CD4-positive, alpha-beta T cell treated with Interleukin-4 for 1 hour (primary cell): ENCODE measurements at regions not wholly inside any gene's neighbourhood (a gene's known extent, or its start where the extent isn't known, plus 50 kb on each side); places are given as distances from the start of the nearest gene placed in this dataset.

ENCODE experiments used
- DNase-seq, 2 donors: peaks; one replicate each; pipeline ENCODE4 v3.0.0-alpha.2; 2020 to 2022

DNA sequence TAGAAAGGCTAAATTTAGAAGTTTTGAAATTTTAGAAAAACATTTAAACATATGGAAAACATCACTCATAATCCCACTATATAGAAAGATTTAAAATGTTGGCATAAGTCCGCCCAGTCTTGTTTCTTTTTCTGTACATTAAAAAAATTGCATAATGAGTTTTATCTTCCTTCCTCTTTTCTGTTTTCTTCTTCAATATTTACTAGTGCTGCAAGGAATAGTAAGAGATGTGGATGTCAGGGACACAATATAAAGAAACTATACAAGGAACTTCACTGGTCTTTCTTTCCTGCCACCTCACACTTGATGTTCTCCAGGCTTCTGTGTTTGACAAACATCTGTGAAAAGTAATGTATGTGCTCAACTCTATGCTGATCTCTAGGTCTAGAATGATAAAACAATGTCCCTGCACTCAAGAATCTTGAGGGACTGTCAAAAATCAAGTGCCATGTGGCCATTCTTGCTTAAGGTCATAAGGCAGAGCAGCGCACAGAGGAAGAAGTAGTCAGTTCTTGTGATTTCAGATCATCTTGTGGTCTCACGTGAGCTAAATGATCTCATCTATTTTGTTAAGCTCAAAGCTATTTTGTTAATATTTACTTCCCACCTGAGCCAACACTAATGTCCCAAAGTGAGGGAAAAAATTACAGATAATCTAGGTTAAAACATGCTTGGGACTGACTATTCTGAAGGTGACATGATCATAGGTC lies 186.9 kb upstream of the OBI1 start:
- DNase-seq: no peak

DNA sequence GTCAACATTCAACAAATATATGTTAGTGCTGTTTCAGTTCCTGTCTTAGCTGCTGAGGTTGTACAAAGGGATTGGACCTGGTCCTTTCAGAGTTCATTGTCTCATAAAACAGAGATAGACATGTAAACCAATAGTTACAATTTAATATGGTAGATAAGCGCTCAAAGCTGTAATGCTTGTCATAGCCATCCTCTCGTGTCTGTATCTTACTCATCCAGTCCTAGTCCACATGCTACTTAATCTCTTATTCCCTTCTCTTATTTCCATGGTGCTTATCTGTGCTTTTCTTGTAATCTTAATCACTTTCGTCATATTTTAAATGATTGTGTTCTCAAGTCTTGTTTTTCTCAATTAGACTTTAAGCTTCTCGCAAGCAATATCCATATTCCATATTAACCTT lies 185.2 kb upstream of the OBI1 start:
- DNase-seq: no peak

DNA sequence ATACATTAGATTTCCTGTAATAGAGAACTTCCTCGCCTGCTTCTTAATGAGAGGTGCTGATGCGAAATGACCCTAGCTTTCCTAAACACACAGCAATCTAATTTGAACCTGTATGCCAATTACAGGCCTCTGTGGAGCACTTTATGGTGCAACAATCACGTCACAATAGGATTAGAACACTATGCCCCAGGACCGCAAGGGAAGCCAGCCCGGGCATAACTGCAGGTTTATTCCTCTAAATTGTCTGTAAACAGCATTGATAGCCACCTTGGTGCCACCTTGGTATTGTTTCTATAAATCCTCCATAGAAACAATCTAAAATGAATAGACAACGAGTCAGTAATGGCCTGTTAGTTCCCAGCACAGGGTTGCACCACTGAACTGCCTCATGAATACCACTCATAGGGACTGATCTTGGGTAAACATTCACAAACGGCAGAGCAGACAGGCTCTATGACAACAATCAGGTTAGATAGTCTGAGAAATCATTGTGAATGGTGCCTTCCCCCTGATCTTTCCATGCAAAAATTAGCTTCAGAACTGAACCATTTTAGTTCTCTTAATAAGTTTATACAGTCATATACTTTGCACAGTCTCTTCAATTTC lies 182.5 kb upstream of the OBI1 start:
- DNase-seq: no peak

DNA sequence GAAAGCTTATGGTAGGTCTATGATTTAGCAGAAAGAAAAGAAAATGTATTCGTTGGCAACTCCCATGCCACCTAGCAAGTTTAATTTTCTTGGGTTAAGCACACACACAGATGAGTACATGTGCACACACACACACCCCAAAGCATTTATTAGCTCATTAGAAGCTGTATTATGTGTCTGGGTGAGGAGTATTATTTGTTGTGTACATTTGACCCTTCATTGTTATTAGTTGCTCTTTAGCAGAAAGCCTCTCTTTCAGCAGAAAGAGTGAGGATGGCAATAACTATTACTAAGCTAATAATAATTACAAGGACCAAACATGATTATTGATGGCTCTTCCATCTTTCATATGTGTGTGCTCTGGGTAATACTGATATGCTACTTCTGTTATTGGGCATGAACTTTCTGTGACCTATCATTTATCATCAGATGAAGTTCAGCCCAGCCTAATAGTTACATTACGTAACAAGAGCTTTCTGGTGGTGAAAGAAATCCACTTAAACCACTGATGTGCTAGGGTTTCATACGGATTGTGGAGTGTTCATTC lies 177.4 kb upstream of the OBI1 start:
- DNase-seq: no peak

DNA sequence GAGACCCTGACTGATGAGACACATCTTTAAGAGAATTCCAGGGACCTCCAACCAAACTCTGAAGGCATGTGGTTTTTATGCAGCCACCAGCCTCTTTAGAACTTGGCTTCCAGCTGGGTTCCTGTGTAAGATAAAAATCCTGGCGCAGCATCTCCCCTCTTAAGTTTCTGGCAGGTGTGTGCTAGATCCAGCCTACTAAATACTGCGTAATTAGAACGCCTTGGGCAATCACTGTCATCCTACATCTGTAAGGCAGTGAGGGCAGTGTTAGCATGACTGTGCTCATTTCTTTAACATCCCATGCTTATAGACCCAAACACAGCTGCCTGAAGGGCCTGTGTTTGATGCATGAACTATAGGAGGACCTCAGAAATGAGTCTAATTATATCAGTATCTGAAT lies 173.5 kb upstream of the OBI1 start:
- DNase-seq: no peak

DNA sequence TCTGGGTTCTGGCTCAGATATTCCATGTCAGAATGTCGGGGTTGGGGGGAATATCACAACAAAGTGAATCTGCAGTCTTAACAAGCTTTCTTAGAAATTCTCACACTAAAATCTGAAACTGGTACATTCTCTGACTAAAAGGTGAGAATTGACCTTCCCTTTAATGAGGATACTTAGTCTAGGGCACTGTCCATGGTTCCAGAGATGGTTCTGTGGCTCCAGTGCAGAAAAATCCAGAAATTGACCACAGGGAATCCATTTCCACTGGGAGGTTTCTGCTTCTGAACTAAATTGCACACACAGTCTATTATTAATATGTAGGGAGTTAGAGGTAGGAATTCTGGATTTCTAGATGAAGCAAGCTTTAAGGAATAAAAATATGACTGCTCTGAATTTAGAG lies 171.6 kb upstream of the OBI1 start:
- no peak for DNase-seq

DNA sequence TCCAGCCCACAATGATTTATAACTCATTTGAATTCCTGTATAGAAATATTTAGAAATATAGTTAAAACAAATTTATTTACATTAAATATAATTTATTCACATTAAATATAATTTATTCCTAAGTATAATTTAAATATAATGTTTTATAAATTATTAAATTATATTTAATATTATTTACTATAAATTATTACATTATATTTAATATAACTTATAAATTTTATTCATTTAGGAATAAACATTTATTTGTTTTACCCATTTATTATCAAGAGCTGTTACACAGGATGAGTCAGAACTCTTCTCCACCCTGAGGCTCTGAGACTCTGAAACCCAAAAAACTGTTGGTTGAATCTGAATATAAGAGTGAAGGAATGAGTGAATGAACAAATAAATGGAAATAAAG lies 170.9 kb upstream of the OBI1 start:
- DNase-seq: no peak

DNA sequence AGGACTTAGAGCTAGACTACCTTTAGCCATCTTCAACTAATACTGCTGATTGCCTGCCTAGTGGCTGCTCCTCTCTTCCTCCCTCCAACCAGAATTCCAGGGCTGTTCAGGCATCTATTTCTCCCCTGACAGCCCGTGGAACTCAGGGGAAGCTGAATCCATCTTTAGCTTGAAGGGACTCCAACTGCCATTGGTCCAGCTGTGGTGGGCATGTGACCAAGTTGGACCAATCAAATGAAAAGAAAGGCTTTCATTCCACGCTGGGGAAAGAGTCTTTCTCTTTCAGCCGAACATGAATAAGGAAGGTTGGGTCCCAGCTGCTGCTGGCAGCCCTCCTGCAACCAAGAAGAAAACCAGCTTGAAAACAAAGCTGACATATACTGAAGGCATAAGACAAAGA lies 168.5 kb upstream of the OBI1 start:
- no peak for DNase-seq

DNA sequence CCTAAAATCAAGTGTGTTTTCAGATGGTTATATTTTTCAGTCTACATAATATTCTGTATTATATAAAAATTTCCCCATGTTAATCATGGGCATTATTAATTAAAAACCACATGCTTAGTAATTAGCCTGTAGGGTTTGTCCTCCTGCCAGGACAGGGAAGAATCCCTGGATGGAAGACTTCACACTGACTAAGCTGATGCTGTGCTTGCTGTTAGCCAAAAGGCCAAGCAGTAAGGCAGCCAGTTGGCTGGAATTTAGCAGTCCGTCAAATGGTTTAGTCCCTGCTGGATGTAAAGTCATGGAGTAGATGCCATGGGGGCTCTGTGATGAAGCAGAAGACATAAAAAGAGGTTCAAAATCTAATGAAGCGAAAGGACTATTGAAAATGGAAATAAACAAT lies 168.0 kb upstream of the OBI1 start:
- no peak for DNase-seq

DNA sequence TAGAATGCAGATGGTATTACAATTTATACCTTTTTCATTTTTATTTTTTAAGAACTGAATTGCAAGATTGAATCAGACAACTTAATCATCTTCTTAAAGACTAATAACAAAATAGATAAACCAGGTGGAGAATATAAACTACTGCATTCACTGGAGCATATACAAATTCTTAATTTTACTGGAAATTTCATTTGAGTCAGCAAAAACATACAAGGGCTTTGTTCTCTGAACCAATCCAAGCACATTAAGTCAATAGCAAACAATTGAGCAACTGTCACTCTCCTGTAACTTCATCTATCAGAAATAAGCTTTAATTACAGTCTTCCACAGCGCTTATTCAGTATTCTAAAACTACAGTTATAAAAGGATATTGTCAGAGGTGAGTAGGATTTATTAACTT lies 167.4 kb upstream of the OBI1 start:
- no peak for DNase-seq

DNA sequence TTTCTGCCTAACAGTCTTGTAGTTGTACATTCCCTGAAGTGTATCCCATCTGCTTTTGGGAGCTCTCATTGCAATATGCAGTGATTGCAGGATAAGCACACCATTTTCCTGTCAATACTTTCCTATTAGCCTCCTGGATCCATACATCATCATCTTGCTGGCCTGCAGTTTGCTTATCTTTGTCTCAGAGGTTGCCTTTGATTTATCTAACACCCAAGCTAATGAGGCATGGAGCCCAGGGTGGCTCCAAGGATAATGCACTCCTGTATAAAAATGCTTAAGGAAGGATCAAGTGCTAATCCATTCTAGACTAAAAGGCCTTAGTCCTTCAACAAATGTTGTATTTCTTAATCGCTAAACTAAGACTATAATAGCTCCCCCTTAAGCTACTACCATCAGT lies 161.6 kb upstream of the OBI1 start:
- DNase-seq: no peak

DNA sequence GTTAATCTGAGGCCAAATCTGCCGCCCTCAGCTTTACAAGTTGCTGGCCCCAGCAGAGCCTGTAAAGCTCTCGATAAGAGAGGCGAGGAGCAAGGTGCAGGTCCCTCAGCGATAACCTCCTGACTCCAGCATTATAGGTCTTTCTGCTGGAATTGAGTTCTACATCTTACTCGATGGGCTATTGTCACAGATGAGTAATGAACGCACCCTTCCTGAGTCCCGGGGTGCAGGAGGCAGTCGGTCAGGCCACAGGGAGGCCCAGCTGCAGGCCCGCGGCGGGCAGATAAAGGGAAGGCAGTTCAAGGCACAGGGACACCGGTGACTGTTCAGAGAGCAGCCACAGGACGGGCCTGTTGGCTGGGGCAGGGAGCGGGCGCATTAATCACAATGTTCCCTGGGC lies 157.6 kb upstream of the OBI1 start:
- DNase-seq: no peak

DNA sequence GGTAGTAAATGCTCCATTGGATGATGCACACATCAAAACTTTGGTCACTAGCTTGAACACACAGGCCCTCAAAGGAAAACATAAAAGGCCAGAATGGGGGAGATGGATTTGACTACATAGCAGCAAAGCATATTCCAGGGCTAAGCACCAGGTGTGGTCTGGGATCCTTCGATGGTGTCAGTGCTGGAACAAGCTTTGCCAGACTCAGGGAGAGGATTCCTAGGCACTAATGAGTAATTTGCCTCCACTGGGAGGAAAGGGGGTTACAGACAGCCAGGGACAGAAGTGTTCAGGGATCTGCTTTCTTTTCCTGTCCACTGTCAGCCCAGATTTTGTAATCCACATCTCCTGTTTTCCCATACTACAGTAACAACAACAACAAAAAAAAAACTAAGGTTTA lies 157.2 kb upstream of the OBI1 start:
- DNase-seq: no peak

DNA sequence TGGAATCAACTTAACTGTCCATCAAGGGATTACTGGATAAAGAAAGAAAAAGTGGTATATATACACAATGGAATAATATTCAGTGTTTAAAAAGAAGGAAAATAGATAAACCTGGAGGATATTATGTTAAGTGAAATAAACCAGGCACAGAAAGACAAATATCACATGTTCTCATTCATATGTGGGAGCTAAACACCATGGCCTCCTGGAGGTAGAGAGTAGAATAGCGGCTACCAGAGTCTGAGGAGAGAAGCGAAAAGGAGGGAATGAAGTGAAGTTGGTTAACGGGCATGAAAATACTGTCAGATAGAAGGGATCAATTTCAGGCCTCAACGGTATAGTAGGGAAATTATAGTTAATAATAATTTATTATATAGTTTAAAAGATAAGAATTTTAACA lies 147.5 kb upstream of the OBI1 start:
- no peak for DNase-seq

DNA sequence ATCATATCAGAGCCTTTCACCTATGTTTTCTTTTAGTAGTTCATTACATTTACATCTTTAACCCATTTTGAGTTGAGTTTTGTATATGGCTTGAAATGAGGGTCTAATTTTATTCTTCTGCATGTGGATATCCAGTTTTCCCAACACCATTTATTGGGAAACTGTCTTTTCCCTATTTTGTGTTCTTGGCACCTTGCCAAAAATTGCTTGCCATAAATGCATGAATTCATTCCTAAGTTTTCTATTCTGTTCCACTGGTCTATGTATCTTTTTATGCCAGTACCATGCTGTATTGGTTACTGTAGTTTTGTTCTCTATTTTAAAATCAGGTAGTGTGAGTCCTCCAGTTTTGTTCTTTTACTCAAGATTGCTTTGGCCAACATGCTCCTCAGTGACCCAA lies 144.0 kb upstream of the OBI1 start:
- no peak for DNase-seq

DNA sequence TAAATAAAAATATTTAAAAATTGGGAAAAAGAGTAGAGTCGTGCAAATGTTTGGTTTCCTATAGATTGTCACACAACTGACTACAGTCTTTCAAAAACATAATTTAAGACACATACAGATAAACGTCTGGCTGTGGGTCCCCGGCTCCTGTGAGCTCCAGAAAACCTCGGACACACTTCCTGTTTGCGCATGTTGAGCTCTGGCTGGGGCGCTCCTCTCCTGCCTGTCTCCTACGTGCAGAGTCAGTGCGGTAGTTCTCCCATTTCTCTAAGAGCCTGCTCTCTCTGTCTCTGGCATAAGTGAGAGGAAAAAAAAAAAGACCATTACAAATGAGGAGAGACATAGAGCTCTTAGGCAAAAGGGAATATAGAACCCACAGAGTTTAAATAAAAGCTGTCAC lies 128.2 kb upstream of the OBI1 start:
- no peak for DNase-seq

DNA sequence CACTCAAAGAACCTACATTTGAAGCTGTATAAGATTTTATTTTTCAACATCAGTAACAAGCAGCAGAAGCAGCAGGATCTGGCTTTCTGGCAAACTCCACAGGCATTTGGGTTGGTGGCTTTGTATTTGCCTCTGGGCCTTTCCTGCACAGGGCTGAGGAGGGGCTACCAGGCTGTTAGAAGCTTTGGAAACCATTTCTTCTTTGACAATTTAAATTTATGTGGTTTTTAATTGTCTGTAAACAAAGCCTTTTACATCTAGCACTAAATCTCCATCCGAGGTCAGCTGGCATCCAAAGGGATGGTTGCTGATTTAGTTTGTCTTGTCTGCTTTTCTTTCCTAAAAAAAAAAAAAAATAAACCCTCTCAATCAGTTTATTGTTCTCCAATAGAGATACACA lies 127.5 kb upstream of the OBI1 start:
- no peak for DNase-seq

DNA sequence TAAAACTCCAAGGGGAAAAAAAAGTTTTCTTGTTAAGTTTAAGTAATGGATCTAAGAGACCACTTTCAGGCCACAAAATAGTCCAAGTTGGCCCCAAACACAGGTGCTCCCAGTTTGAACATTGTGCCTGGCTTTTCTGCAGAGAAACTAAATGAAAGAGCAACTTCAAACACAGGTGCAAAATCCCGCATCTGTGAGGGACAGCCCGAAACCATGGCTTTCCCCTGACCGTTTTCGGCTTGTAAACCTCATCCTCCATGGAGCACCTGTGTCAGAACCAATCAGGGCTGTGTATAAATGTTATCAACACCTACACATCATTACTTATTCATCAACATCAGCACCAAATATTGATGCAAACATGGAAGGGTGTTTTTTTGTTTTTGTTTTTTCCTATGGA lies 126.8 kb upstream of the OBI1 start:
- DNase-seq: no peak

DNA sequence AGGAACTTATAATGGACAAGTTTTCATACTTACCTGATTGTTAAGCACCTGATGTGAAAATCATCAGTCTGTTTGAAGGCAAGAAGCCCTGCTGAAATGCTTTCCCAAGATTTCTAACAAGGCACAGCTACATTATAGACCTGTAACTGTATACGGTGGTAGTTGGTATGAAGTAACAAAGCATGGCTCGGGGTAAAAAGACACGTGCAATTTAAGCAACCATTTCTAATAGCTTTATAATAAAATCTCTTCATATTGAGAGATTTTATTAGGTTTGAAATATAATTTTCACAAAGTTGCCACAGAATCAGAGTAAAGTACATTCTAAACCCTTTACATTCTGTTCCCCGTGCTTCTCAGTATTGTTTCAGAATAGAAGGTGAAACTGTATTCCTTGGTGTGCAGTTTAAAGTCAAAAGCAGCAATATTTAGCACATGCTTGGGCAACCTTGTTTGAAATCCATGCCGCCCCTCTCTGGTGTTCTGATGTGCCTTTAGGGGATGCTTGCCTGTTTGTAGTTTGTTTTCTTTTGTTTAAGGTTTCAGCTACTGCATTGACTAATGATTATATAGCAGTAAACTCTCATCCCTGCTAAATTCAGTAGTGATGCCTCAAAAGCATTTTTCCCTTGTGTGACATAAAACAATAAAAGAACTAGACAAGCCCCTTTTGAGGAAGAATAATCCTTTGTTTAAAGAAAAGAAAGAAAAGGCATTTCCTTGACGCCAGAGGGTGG lies 125.2 kb upstream of the OBI1 start:
- no peak for DNase-seq

DNA sequence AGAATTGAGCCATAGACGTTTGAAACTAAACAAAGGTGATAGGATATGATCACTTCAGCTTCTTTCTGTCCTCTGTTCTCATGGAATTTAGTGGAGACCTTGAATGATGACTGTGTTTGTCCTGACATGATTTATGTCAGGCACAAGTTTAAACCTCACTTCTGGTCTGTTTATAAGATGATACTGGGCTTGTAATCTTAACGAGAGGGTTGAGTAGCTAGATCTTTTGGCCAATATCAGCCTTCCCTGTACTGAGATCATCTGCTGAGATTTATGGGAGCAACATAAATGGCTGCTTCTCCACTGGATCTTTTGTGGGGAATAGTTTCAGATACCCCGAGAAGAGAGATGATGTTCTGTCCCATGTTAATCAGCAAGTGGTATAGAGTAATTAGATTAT lies 121.8 kb upstream of the OBI1 start:
- no peak for DNase-seq

DNA sequence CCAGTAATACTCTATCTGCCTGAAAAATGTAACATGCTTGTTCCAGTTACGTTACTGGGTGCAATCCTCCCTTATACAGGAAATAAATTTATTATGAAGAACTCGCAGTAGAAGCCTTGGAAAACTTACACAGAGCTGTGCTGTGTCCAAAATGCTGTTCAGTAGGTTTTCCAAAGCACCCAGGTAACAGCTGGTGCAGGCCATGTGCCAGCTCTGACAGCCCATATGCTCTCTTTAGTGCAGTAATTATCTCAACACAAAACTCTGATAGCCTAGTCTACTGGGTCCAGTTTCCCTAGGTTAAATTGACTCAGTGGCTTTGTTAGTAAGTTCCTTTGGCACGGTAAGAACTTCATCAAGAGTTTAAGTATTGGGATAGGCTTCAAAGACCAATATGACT lies 120.7 kb upstream of the OBI1 start:
- no peak for DNase-seq

DNA sequence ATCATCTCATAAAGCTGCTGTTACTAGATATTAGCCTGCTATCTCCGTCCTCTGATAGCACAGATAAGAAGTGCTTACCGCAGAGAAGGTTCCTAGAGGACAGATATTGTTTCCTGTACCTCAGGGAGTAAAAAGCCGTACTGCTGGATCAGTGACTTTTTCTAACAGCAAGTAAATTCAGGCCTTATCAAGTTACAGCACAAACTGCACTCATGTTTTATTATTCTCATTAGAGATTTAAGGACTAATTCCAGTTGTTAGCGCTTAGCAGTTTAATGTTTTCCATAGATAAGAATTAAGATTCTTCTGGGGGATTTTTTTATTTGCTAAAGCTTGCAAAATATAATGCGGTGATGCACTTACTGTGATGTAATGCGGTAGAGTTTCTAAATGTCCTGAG lies 119.0 kb upstream of the OBI1 start:
- DNase-seq: no peak

DNA sequence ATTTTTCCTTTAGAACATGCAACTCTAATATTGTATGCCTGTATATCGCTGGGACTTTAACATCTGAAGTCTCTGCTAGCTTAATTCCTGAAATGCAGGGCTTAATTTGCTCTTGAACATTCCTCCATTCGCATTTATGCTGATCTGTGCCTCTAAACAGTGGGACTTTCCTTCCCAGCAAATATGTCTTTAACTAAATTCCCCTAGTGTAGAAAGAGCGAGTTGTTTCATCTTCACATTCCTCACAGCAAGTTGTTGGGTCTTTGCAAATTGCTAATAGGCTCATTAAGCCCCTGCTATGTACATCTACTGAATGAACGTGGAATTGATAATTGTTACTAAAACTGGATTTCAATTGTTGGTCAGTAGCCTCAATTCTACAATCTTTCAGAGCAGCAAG lies 118.4 kb upstream of the OBI1 start:
- DNase-seq: no peak

DNA sequence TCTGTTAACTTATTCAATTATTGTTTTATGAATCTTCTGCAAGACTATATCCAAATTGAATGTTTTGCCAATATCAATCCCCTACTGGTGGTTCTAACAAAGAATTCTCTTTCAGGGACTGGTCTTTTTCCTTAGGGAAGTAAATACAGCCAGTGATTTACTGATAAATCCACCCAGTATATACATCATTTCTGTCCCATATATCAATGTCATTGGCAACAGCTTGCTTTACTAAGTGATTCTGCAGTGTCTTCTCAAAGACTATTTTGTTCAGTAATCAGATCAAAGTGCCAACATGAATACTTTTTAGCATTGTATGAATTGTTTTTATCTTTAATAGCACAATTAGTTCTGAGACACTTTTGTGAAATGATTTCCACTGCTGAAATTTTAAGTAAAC lies 114.0 kb upstream of the OBI1 start:
- DNase-seq: no peak
